ENCODE measurements at regions not wholly inside any gene's neighbourhood (a gene's known extent, or its start where the extent isn't known, plus 50 kb on each side); places are given as distances from the start of the nearest gene placed in this dataset.

- no peaks in the 10 kb centered on the region for H3K79me2 ChIP-seq (ENCODE audit: control insufficient read depth, insufficient read depth, low read length)
- no peaks in the 10 kb centered on the region for H3K9me3 ChIP-seq (ENCODE audit: control insufficient read depth, low read depth, low read length)
- no peaks in the 10 kb centered on the region for H3K9me1 ChIP-seq (ENCODE audit: control insufficient read depth, extremely low read depth, insufficient read depth, low read length)
- H3K9ac ChIP-seq (ENCODE audit: control insufficient read depth, extremely low read depth, insufficient read depth, low read length), result no peak overlapping the region
- H3K27ac ChIP-seq (ENCODE audit: control insufficient read depth, insufficient read depth, low read length), result no peak overlapping the region
- H3K4me2 ChIP-seq (ENCODE audit: control insufficient read depth, extremely low read depth, insufficient read depth, low read depth, low read length), result no peak overlapping the region
- peaks cover 6% of the 10 kb centered on the region for H3K4me1 ChIP-seq (ENCODE audit: control insufficient read depth, extremely low read depth, insufficient read depth, low read length)
- TF ChIP-seq EZH2 (IDR thresholded peaks at IDR 0.05; ENCODE audit: low read length), result no peak
- TF ChIP-seq, protein P1, sequence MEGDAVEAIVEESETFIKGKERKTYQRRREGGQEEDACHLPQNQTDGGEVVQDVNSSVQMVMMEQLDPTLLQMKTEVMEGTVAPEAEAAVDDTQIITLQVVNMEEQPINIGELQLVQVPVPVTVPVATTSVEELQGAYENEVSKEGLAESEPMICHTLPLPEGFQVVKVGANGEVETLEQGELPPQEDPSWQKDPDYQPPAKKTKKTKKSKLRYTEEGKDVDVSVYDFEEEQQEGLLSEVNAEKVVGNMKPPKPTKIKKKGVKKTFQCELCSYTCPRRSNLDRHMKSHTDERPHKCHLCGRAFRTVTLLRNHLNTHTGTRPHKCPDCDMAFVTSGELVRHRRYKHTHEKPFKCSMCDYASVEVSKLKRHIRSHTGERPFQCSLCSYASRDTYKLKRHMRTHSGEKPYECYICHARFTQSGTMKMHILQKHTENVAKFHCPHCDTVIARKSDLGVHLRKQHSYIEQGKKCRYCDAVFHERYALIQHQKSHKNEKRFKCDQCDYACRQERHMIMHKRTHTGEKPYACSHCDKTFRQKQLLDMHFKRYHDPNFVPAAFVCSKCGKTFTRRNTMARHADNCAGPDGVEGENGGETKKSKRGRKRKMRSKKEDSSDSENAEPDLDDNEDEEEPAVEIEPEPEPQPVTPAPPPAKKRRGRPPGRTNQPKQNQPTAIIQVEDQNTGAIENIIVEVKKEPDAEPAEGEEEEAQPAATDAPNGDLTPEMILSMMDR (optimal IDR thresholded peaks at IDR 0.05 in 1 of 3, IDR thresholded peaks at IDR 0.05 in 1 of 3, conservative IDR thresholded peaks at IDR 0.05 in 1 of 3; ENCODE audit: extremely low read depth in 1 of 3, insufficient read depth in 2 of 3, low read length in 3 of 3), result no peak
- FAIRE-seq (no peak), DNase-seq (ENCODE audit: low read depth, low spot score) (no peak)
- no peak overlapping the region for H3K4me3 ChIP-seq (ENCODE audit: control insufficient read depth in 2 of 3, extremely low read depth in 1 of 3, insufficient read depth in 2 of 3, low read depth in 1 of 3, low read length in 3 of 3)
- no peak overlapping the region for H2AFZ ChIP-seq (ENCODE audit: control insufficient read depth, low read length)
- H4K20me1 ChIP-seq (ENCODE audit: control insufficient read depth, extremely low read depth, insufficient read depth, low read length), result no peaks in the 10 kb centered on the region
- no peaks in the 10 kb centered on the region for H3K27me3 ChIP-seq (ENCODE audit: control insufficient read depth, extremely low read depth, insufficient read depth, low read length)
- dilution Hi-C loops (cut with MboI; ENCODE audit: extremely low pct_ligation_motif_present, low sequenced_read_pairs), result no loop called here
- H3K36me3 ChIP-seq (ENCODE audit: control insufficient read depth in 2 of 2, extremely low read depth in 1 of 2, insufficient read depth in 2 of 2, low read length in 2 of 2), result no peaks in the 10 kb centered on the region
Observed at GRCh38 chr5:158413122-158413680, 554.3 kb upstream of the CLINT1 start.

DNA sequence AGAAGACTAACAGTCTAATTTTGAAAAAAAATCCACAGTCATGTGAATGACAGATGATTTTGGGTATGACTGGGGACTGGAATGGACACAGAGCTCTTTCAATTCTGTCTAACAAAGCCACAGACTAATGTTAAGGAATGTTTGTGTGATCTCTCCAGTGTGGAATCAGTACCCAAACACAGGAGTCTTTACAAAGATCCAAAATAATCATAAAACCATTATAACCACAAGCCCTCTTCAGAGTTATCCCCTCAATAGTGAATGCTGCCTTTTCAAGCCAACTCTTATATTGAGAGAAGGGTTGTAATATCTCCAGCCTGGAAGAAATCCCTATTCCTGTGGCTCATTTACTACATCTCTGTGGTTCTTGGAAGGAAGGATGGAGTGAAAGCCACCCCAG lies 552.0 kb upstream of the CLINT1 start:
- Histone ChIP-seq H3K27me3 (ENCODE audit: control insufficient read depth, extremely low read depth, insufficient read depth, low read length) (no peaks in the 10 kb centered on the region), H3K9me1 (ENCODE audit: control insufficient read depth, extremely low read depth, insufficient read depth, low read length) (no peaks in the 10 kb centered on the region), H3K9ac (ENCODE audit: control insufficient read depth, extremely low read depth, insufficient read depth, low read length) (no peak overlapping the region), H2AFZ (ENCODE audit: control insufficient read depth, low read length) (no peak overlapping the region), H3K79me2 (ENCODE audit: control insufficient read depth, insufficient read depth, low read length) (no peaks in the 10 kb centered on the region), H3K9me3 (ENCODE audit: control insufficient read depth, low read depth, low read length) (no peaks in the 10 kb centered on the region), H3K4me2 (ENCODE audit: control insufficient read depth, extremely low read depth, insufficient read depth, low read depth, low read length) (no peak overlapping the region), H4K20me1 (ENCODE audit: control insufficient read depth, extremely low read depth, insufficient read depth, low read length) (no peaks in the 10 kb centered on the region), H3K4me3 (ENCODE audit: control insufficient read depth in 2 of 3, extremely low read depth in 1 of 3, insufficient read depth in 2 of 3, low read depth in 1 of 3, low read length in 3 of 3) (no peak overlapping the region), H3K4me1 (ENCODE audit: control insufficient read depth, extremely low read depth, insufficient read depth, low read length) (peaks cover 18% of the 10 kb centered on the region), H3K36me3 (ENCODE audit: control insufficient read depth in 2 of 2, extremely low read depth in 1 of 2, insufficient read depth in 2 of 2, low read length in 2 of 2) (no peaks in the 10 kb centered on the region), H3K27ac (ENCODE audit: control insufficient read depth, insufficient read depth, low read length) (no peak overlapping the region)
- DNase-seq (ENCODE audit: low read depth, low spot score), result no peak
- TF ChIP-seq, protein P1 (optimal IDR thresholded peaks at IDR 0.05 in 1 of 3, IDR thresholded peaks at IDR 0.05 in 1 of 3, conservative IDR thresholded peaks at IDR 0.05 in 1 of 3; ENCODE audit: extremely low read depth in 1 of 3, insufficient read depth in 2 of 3, low read length in 3 of 3), result no peak
- TF ChIP-seq EZH2 (IDR thresholded peaks at IDR 0.05; ENCODE audit: low read length), result no peak
- dilution Hi-C loops (cut with MboI; ENCODE audit: extremely low pct_ligation_motif_present, low sequenced_read_pairs), result no loop called here
- no peak for FAIRE-seq

Data from keratinocyte (primary cell).